ENCODE measurements at regions not wholly inside any gene's neighbourhood (a gene's known extent, or its start where the extent isn't known, plus 50 kb on each side); places are given as distances from the start of the nearest gene placed in this dataset.

DNA sequence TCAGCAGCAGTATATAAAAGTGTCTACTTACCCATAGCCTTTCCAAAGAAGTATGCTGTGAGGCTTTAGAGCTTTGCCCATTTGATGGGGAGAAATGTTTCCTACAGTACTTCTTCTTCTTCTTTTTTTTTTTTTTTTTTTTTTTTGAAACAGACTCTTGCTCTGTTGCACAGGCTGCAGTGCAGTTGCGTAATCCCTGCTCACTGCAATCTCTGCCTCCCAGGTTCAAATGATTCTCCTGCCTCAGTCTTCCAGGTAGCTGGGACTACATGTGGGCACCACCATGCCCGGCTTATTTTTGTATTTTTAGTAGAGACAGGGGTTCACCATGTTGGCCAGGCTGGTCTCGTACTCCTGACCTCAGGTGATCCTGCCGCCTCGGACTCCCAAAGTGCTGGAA, 101.7 kb upstream of the TMEM26 start:
- intact Hi-C loops (cut with DNase I) = no loop called here

DNA sequence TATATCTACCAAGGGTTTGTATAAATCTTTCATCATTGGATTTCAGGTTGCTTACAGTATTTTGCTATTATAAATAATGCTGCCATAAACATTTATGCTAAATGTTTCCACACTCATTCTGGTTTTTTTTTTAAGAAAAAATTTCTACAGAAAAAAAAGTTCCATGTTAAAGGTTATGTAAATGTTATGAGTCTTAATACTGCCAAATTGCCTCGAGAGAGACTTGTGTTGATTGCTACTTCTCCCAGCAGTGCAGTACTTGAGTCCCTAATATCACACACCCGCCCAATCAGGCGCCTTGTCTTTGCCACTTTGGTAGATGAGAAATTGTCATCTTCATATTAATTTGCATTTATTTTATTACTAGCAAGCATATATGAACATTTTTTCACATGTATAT, 96.7 kb upstream of the TMEM26 start:
- intact Hi-C loops (cut with DNase I) = no loop called here
- no peak for DNase-seq (ENCODE audit: low spot score)

More for the DNA sequence above, 101.7 kb upstream of the TMEM26 start:
- no peak for DNase-seq (ENCODE audit: low spot score)

- intact Hi-C loops (cut with DNase I) = no loop called here
- DNase-seq (ENCODE audit: low spot score) = no peak
These were observed 95.2 kb upstream of the TMEM26 start for GRCh38 chr10:61548364-61548763.

DNA sequence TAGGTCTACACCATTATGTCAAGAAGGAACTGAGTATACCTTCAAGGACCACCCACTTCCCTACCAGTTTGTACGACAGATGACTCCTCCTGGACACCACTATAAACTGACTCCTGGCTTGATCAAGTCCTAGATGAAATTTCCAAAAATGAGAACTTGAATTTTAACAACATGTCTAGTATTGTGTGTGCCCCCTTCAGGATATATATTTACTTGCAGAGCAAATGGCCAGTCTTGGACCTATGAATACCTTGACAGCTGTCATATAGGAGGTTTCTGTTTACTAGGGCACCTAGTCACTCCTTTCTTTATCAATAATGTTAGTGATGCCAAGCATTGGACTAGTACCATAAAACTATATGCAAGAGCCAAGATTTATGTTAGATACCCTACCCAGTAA, 94.1 kb upstream of the TMEM26 start:
- no peak for DNase-seq (ENCODE audit: low spot score)
- intact Hi-C loops (cut with DNase I) = no loop called here

DNA sequence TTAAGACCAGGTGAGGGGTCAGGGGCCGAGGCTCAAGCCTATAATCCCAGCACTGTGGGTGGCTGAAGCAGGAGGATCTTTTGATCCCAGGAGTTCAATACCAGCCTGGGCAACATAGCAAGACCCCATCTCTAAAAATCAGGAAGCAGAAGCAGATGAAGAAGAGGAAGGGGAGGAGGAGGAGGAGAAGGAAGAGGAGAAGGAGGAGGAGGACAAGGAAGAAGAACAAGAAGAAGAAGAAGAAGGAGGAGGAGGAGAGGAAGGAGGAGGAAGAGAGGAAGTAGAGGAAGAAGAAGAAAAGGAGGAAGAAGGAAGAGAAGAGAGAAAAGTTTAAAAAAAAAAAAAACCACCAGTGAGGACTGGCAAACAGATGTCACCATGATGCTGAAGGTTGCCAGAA, 92.0 kb upstream of the TMEM26 start:
- intact Hi-C loops (cut with DNase I) = no loop called here
- DNase-seq (ENCODE audit: low spot score) = no peak

GRCh38 chr10:61543831-61544230, 90.7 kb upstream of the TMEM26 start:
- intact Hi-C loops (cut with DNase I) = no loop called here
- no peak for DNase-seq (ENCODE audit: low spot score)

DNA sequence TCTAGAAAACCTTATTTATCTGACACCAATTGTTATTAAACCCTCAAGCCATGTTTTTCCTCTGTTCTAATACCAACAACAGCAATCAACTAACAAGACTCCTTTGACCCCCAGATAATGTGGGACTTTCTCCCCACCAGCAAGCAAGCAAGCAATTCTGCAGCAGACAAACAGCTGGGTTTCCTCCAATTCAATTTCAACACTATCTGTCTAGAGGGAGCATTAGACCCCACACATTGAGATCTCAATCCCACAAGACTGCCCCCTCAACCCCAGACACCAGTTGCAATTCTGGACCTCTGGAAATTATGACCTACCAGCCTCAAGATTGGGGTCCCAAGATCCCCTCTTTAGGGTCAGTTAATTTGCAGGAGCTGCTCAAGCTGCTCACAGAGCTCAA, 89.4 kb upstream of the TMEM26 start:
- DNase-seq (ENCODE audit: low spot score) = no peak
- intact Hi-C loops (cut with DNase I) = no loop called here

DNA sequence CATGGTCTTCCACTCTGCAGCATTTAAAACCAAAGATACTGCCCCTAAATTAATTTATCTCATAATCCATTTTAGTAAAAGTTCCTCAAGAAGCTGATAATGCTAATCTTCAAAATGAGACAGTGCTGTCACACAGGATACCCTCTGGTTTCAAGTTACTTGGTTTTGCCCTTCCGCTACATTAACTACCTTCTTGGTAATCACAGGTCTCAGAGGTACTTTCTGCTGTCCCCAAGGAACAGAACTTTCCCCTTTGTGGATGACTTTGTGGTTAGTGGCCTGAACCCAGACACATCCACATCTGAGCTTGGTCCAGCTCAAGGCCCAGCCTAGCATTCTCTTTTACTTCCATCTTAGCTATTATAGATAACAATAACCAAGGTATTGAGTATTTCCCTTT, 88.8 kb upstream of the TMEM26 start:
- intact Hi-C loops (cut with DNase I) = no loop called here
- DNase-seq (ENCODE audit: low spot score) = no peak

DNA sequence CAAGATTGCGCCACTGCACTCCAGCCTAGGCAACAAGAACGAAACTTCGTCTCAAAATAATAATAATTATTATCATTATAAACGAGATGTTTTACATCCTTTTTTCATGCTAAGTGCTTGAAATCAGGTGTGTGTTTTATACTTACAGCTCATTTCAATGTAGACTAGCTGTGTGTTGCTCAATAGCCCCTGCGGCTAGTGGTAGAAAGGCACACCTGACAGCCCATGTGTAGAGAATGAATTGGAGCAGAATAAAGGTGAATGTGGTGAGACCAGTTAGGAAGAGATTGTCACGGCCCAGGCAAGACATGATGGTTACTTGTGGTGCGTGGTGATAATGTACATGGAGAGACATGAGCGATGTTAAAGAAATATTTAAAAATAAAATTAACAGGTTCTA, 86.7 kb upstream of the TMEM26 start:
- intact Hi-C loops (cut with DNase I) = no loop called here

DNA sequence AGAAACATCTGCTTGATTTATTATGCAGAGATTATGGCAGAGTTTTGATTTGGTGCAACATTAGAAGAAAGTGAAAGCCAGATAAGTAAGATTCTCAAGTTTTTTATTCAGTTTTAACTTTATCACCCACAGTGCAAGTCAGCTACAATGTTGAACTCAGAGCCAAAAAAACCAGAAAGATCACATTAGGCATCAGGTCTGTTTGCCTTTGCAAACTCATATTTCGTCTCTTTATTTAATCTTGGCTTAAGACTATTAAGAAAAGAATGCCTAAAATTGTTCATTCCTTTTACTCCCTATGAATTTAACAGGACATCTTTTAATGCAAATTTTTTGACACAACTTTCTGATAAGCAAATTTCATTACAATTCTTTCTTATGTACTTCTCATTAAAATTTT, 76.0 kb upstream of the TMEM26 start:
- intact Hi-C loops (cut with DNase I) = loop anchor here in 1 of 2 donors (10.0 kb wide), 1 partner anchor 284 kb away; no protein-coding TSS in a partner anchor
- DNase-seq (ENCODE audit: low spot score) = no peak

More for the DNA sequence above, 86.7 kb upstream of the TMEM26 start:
- DNase-seq (ENCODE audit: low spot score) = no peak

DNA sequence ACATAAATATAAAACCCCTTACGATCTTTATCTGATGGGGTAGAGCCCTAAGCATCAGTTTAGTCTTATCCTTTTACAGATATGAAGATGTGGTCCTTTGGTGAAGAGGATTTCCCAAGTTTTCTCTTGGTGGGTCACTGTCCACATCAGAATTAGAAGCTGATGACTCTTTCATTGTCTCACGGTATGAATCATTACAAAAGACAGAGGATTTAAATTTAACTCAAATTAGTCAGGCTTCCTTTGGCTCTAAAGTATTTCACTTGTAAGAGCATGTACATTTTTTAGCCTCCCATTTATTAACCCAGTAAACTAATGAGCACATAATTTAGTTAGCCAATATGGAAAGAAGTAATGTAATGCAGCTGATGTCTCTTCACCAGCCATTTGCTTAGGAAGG, 49.9 kb upstream of the TMEM26 start:
- no peak for DNase-seq (ENCODE audit: low spot score)
- intact Hi-C loops (cut with DNase I) = no loop called here

Data from posterior vena cava (tissue), 2 donors.